Right renal cortex interstitium (tissue), 3 donors: ENCODE measurements at regions not wholly inside any gene's neighbourhood (a gene's known extent, or its start where the extent isn't known, plus 50 kb on each side); places are given as distances from the start of the nearest gene placed in this dataset.
A peak's percentile ranks its signal among the peaks of the same experiment; 100 is the strongest.

Experiments
- DNase-seq, 3 donors: peaks; one replicate each; pipeline ENCODE4 v3.0.0-alpha.2; 2013; ENCODE audit warnings: low read depth in 3 of 3, low spot score in 2 of 3

DNA sequence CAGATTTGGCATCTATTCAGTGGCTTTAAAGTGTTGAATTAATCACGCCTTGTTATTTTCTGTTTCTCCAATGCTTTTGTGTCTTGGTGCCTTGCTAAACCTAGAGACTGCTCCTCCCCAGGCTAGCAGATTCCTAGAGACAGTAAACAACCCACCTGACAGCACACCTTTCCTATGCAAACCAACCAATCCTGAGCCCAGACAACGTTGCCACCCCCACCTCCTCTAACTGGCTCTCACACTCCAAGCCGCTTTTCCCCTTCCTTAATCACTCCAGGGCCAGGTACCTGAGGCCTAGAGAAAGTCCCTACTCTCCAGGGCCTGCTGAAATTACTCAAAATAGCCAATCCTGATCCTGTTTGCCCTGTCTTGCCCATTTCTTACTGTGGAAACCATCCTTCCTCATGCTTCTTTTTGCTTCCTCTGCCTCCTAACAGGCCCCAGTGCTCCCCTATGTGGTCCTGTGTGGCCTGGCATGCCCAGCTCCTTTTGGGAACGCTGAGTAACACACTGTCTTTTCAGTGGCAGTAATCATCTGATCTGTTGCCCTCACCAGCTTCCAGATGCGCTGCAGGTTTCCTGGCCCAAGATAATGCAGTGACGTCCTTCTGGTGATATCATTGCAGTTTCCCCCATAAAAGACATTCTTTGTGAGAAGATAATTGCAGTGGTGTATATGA, 53.4 kb downstream of the GAS1 start:
- no peak for DNase-seq

DNA sequence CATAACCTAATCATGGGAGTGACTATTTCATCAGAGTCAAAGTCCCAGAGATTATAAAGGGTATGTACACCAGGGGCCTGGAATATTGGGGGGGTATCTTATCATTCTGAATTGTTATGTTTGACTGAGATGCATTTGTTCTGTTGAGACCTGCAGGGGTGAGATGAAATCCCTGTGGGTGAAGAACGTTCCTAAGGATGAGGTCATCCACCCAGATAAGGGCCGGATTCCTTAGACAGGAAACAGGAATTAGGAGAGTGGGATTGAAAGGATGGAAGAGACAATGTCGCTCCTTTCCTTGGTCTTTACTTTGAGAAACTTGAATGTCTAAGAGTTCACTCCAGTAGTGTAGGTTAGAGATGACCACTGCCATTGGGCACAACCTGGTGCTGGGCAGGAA, 54.7 kb downstream of the GAS1 start:
- DNase-seq, result no peak

DNA sequence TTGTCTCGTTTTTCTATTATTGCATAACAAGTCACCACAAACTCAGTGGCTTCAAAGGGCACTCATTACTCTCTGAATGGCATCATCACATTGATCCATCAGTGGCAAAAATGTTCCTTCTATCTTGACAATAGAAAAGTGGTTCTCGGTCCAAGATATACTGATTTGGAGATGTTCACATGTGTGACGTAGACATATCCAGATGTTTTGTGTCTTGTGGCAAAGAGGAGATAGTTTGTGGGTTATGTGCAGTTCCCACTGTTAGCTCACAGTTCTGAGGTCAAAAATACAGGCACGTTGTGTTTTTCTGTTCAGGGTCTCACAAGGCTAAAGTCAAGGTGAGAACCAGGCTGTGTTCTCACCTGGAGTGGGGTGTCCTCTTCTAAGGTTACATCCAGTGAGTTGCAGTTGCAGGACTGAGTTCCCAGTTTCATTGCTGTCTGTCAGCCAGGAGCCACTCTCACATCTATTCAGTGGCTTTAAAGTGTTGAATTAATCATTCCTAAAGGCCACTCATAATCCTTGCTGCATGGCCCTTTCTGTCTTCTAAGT, 55.3 kb downstream of the GAS1 start:
- no peak for DNase-seq

- no peak for DNase-seq
These were observed 56.2 kb downstream of the GAS1 start for GRCh38 chr9:86891091-86891490.

GRCh38 chr9:86885232-86885631, 62.1 kb downstream of the GAS1 start:
- no peak for DNase-seq

- DNase-seq, result no peak
These were observed 70.6 kb downstream of the GAS1 start for GRCh38 chr9:86876621-86877196.

DNA sequence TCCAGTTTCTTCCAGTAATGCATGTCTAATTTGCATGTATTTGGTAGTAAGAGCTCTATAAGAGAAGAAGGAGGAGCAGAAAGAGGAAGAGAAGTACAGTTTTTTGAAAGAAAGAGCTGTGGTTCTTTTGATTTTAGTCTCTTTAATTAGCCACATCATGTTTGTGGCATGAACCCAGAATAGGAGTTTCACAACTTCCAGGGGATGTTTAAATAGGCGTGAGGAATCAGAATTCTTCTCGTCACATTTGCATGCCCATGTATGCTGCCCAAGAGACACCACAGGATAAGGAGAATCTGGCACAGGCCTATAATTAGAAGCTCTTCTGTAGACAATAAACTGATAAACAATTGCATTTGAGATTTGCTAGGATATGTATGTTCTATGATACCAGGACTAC, 78.7 kb downstream of the GAS1 start:
- no peak for DNase-seq

DNA sequence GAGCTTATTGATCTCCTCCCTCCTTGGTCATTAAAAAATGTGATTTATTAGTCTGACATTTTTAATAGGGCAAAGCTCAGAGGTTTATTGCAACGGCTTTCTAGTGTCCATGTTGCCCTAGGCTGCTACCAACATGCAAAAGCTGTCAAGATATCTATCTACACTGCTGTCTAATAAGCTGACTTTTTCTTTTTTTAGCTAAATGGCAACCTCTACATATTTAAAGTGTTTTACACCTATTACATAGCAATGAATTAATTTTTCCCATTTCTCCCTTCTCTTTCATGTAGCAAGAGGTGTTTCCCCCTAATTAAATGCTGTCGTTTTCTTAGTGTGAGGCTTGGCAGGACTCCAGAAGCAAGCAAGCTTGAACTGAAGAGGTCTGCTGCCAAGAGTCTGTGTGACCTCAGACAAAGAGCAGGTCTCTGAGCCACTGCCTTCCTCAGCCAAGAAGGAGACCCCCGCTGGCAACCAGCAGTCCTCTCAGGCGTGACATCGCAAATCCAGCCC, 79.4 kb downstream of the GAS1 start:
- DNase-seq, result no peak

DNA sequence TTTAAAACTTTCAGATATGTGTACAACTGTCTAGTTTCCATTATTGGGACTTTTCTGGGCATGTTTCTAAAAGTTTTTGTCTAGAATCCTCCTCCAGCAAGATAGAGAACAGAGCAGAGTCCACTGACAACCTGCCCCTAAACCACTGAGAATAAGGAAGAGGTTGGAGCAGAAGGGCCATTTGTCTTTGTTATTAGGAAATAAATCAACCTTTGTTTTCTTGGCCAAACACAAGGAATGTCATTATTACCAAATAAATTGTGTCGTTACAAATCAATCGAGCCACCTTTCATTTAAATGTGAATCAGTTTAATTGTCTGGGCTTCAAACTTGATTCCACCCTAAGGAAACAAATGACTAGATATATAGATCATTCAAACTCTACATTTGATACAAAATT, 81.4 kb downstream of the GAS1 start:
- DNase-seq, result no peak

GRCh38 chr9:86860006-86860405, 87.3 kb downstream of the GAS1 start:
- no peak for DNase-seq

DNA sequence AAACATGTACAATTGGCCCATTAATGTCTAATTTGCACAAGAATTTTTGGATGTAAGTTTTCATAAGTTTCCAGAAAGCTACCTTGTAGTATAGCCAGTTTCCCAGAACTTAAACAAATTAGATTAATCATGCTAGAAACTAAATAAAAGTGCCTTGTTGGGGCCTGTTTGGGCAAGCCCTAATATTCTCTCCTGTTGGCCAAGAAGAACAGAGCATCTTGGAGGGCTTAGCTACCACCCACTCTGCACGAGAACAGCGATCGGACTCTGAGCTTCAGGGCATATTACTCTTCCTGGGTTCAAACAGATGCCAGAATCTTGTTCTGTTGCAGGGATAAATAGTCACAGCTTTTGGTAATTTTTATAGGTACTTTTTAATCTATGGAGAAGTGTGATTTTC, 88.2 kb downstream of the GAS1 start:
- DNase-seq, result no peak

- no peak for DNase-seq
These were observed 89.3 kb downstream of the GAS1 start for GRCh38 chr9:86858009-86858408.

DNA sequence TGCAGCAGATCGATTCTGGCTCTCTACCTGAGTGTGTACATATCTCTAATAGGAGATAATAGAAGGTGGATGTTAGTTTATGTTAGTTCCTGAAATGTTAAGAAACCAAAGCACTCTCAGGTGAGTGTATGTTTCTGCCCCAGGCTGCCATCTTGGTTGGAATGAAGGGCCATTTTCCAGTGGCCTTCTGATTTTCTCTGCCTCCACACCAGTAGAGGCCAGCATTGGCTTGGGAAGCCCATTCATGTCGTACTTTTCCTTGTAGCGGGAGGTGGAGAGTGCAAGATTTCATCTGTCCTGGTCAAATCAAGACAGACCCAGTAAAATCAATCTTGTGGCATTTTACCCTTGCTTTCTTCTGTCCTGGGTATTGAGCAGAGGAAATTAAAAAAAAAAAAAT, 91.0 kb downstream of the GAS1 start:
- no peak for DNase-seq

GRCh38 chr9:86854898-86855523, 92.3 kb downstream of the GAS1 start:
- peak; percentile 88 to 93 (median 92) for DNase-seq

- no peak for DNase-seq
These were observed 100.7 kb downstream of the GAS1 start for GRCh38 chr9:86846656-86847055.

DNA sequence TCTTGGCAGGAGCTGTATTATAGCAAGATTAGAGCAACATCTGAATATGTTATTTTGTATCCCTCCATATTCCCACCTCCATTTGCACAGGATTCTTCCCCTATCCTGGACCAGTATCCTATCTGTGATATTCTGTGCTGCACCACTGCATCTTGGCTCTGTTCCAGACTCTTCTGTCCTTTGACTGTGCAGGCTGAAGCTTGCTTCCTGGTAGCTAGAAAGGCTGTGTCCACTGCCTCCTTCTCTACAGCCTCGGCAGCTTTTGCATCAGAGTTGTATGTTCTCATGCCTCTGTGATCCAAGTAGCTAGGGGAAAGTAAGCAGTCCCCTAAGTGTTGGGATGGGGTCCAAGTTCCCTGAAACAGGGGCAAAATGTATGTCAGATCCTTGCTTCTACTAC, 104.1 kb downstream of the GAS1 start:
- DNase-seq, result no peak

DNA sequence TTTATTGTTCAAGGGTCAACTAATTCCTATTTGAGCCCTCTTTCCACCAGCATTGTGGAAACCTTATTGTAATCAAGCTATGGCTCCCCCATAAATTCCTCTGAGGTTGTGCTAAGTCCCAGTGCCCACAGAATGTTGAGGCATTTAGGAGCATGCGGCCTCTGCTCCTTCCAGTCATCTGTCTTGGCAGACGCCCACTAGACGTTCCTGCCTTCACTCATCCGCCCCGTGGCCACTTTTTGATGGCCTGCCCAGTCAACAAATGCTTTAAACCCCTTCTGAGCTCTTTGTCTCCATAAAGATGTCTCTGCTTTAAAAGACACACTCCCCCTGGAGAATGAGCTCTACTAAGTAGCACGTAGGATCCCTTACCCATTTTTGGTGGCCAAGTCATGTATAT, 104.7 kb downstream of the GAS1 start:
- no peak for DNase-seq

- DNase-seq, result no peak
These were observed 107.8 kb downstream of the GAS1 start for GRCh38 chr9:86839522-86839921.

DNA sequence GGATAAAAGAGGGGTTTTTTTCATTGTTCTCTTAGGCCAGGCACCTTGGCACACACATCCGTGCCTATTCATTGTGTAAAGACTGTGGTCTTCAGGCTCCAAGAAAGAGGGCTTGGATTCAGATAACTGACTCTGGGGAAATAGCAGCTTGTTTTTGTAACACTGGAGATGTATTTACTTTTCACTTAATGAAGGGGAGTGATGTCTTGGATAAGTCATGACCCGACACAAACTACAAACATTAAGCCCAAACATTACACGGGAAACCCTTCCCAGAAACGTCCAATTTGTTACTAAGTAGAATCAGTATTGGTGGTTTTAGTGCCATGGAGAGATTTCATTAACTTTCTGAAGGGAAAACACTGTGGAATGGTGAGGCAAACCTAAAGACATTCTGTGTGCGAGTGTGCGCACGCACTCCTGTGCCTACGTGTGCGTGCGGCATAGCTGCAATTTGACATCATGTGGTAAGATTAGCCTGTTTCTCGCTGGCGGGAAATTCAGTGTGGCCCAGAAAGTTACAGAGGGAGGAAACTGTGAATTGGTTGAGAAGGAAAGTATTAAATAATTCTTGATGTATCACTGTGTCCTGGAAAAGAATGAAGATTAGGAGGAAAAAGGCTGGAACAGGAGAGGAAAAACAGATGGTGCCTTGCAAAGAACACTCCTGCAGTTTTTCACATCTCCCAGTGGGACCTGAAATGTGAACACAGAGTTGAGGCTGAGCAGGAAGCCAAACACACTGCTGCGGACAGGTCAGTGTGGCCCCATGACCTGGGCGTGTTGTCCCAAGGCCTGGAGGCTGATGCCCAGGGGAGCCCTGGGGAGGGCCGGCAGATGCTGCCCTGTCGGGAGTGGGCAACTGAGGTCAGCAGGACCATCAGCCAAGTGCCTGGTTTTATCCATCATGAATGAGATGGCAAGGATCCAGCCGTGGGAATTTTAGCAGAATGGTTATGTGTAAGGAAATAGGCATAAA, 108.5 kb downstream of the GAS1 start:
- no peak for DNase-seq

- no peak for DNase-seq
These were observed 110.0 kb downstream of the GAS1 start for GRCh38 chr9:86837345-86837744.

GRCh38 chr9:86836797-86837196, 110.5 kb downstream of the GAS1 start:
- DNase-seq, result no peak
